PFSK-1 (cell line): ENCODE measurements at regions not wholly inside any gene's neighbourhood (a gene's known extent, or its start where the extent isn't known, plus 50 kb on each side); places are given as distances from the start of the nearest gene placed in this dataset.

Experiments
- FOXP2 ChIP-seq: optimal IDR thresholded peaks from 2 replicates; pipeline ENCODE3; 2011; ENCODE audit warnings: borderline replicate concordance, control low read depth, inconsistent platforms; ENCODE audit not compliant: insufficient read depth; ENCODE audit errors: extremely low read length, extremely low read depth
- POLR2AphosphoS5 ChIP-seq: IDR thresholded peaks from 2 replicates; pipeline ENCODE4 v1.6.1; 2012; ENCODE audit warnings: low read depth, mild to moderate bottlenecking, control low read depth, low read length, moderate library complexity
- REST ChIP-seq, 2 experiments: IDR thresholded peaks; 2 replicates each; pipeline versions ENCODE4 v1.6.1 to v1.8.0; 2011 to 2012; ENCODE audit warnings: low read depth in 2 of 2, low read length in 2 of 2, control low read depth in 1 of 2, inconsistent platforms in 1 of 2, mild to moderate bottlenecking in 1 of 2, moderate library complexity in 1 of 2; ENCODE audit not compliant: insufficient read depth in 1 of 2
- SIN3A ChIP-seq: IDR thresholded peaks from 2 replicates; pipeline ENCODE4 v1.6.1; 2012; ENCODE audit warnings: mild to moderate bottlenecking, low read length, moderate library complexity, borderline replicate concordance; ENCODE audit not compliant: insufficient read depth
- TAF1 ChIP-seq: IDR thresholded peaks from 2 replicates; pipeline ENCODE4 v1.6.1; 2012; ENCODE audit warnings: low read length, control low read depth, borderline replicate concordance; ENCODE audit not compliant: insufficient read depth

- TF ChIP-seq SIN3A (no peak), TAF1 (no peak), REST (IDR thresholded peaks at IDR 0.05; ENCODE audit: insufficient read depth in 1 of 2, low read depth in 2 of 2, low read length in 2 of 2) (no peak), POLR2AphosphoS5 (no peak), FOXP2 (no peak)
These were observed 167.0 kb upstream of the ZNF507 start for GRCh38 chr19:32178401-32178800.
